ENCODE measurements at regions not wholly inside any gene's neighbourhood (a gene's known extent, or its start where the extent isn't known, plus 50 kb on each side); places are given as distances from the start of the nearest gene placed in this dataset.
"Not testable (repeated sequence)": the region's sequence is repeated elsewhere in the genome, so short reads cannot be mapped to it uniquely, and the experiment has no call there.

- not testable (repeated sequence) for DNase-seq (ENCODE audit: low read depth)
These were observed 50.2 kb upstream of the FCGR2A start for GRCh38 chr1:161454865-161455707.

- DNase-seq (ENCODE audit: low read depth) = not testable (repeated sequence)
These were observed 51.0 kb upstream of the FCGR2A start for GRCh38 chr1:161453950-161454864.

GRCh38 chr1:161451698-161452348, 53.4 kb upstream of the FCGR2A start:
- DNase-seq (ENCODE audit: low read depth) = not testable (repeated sequence)

DNA sequence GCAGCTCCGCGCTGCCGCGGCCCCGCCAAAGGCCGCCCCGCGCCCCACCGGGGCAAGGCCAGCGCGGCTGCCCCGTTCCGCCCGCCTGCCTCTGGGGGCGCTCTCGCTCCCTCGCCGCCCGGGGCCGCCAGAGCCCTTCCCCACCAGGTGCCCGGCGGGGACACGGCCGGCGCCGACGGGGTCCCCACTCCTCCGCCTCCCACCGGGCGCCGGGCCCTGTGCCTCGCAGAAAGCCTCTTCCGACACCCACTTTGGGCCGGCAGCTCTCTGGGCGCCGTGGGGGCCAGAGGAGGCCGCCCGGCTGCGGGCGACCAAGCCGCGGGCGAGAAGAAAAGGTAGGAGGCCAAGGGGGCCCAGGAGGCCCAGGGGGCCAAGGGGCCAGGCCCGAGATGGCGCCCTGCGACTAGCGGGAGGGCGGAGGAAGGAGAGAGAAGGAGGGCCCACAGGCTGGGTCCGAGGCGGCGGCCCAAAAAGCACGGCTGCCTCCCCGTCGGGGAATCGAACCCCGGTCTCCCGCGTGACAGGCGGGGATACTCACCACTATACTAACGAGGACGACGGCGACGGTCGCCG, 57.4 kb upstream of the FCGR2A start:
- DNase-seq (ENCODE audit: low read depth) = not testable (repeated sequence)

DNA sequence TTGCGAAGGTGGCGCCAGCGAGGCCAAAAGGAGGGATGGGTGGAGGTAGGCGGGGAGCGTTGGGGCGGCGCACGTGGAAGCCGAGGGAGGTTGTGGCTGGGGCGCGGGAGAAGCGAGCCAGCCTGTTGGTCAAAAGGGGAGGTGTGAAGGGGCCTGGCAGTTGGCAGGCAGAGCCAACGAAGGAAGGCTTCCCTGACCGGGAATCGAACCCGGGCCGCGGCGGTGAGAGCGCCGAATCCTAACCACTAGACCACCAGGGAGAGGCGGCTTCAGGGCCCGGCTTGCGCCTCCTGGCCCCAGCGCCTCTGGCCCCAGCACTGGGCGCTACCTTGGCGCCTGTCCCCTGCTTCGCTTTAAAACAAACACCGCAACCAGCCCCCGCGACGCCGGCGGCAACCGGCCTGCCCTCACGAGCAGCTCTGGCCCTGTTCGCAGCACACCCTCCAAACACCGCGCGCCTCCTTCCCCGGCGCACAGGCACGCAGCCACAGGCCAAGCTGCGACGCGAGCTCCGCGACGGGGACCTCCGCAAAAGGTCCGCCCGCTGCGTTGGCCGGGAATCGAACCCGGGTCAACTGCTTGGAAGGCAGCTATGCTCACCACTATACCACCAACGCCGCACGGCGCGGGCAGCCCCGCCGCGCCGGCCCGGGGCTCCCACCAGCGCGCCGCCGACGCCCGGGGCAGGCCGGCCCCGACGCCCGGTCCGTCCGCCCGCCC, 58.1 kb upstream of the FCGR2A start:
- DNase-seq (ENCODE audit: low read depth) = not testable (repeated sequence)

DNA sequence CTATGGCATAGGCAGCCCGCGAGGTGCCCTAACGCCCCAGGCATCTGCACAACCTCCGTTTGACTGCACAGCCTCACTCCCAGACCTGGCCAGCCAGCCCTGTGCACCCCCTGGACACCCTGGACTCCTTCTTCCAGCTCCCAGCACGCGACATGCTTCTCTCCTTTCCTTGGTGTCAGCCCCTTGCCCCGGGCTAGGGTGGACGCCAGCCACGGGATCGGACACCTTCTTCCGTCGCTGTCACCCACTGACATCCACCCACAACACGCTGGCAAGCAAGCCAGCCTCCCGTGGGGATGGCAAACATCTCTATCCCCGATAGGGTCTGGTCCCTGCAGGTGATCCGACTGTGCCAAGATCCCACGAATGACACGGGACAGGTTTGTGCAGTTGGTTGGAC, 60.5 kb upstream of the FCGR2A start:
- not testable (repeated sequence) for DNase-seq (ENCODE audit: low read depth)

DNA sequence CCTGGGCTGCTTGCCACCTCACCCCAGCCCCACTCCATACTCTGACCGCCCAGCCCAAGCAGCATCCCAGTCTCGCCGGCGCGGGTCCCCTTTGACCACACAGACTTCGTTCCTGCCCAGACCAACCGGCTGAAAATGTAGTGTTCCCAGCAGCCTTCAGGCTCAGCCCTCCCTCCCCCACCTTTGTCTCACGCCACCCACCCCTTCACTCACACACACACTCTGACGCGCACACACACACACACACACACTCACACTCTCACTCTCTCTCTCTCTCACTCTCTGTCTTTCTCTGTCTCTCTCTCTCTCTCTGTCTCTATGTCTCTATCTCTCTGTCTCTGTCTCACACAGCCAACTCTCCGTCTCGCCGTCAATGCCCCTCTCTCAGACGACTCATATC, 61.0 kb upstream of the FCGR2A start:
- not testable (repeated sequence) for DNase-seq (ENCODE audit: low read depth)

DNA sequence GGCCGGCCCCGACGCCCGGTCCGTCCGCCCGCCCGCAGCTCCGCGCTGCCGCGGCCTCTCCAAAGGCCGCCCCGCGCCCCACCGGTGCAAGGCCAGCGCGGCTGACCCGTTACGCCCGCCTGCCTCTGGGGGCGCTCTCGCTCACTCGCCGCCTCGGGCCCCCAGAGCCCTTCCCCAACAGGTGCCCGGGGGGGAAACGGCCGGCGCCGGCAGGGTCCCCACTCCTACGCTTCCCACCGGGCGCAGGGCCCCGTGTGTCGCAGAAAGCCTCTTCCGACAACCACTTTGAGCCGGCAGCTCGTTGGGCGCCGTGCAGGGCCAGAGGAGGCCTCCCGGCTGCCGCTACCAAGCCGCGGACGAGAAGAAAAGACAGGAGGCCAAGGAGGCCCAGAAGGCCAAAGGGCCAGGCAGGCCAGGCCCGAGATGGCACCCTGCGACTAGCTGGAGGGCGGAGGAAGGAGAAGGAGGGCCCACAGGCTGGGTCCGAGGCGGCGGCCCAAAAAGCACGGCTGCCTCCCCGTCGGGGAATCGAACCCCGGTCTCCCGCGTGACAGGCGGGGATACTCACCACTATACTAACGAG, 64.9 kb upstream of the FCGR2A start:
- DNase-seq (ENCODE audit: low read depth) = no peak

- no peak for DNase-seq (ENCODE audit: low read depth)
These were observed 65.7 kb upstream of the FCGR2A start for GRCh38 chr1:161439280-161440232.

- not testable (repeated sequence) for DNase-seq (ENCODE audit: low read depth)
These were observed 65.5 kb upstream of the CFAP126 start for GRCh38 chr1:161433191-161433590.

GRCh38 chr1:161432091-161432490, 64.4 kb upstream of the CFAP126 start:
- DNase-seq (ENCODE audit: low read depth) = no peak

- peak; percentile 46 for DNase-seq (ENCODE audit: low read depth)
These were observed 60.2 kb upstream of the CFAP126 start for GRCh38 chr1:161427733-161428516.

- not testable (repeated sequence) for DNase-seq (ENCODE audit: low read depth)
These were observed 55.2 kb upstream of the CFAP126 start for GRCh38 chr1:161422914-161423313.

GRCh38 chr1:161421456-161421855, 53.8 kb upstream of the CFAP126 start:
- no peak for DNase-seq (ENCODE audit: low read depth)

DNA sequence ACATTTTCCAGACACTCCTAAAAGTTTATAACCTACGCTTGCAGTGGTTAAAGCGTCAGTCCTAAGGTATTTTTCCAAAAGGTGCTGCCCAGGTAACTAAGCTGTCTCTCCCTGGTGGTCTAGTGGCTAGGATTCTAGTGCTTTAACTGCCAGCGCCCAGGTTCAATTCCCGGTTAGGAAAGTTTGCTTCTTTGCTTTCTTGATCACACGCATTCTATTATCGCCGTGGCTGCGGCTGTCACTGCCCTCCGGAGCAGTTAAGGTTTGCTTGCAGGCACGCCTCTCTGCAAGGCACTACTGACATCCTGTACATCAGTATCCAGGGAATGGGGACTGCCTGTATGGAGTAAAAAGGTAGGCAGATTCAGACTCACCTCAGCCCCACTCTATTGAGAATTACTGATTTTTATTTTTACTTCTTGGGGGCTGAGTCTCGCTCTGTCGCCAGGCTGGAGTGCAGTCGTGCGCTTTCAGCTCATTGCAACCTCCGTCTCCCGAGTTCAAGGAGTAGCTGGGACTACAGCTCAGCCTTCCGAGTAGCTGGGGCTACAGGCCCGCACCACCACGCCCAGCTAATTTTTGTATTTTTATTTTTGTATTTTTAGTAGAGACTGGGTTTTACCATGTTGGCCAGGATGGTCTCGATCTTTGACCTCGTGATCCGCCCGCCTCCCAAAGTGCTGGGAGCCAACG, 53.2 kb upstream of the CFAP126 start:
- no peak for DNase-seq (ENCODE audit: low read depth)

GRCh38 chr1:161417536-161417935, 49.9 kb upstream of the CFAP126 start:
- not testable (repeated sequence) for DNase-seq (ENCODE audit: low read depth)

Measured in stimulated activated CD8-positive, alpha-beta memory T cell treated with anti-CD3 and anti-CD28 coated beads, Interleukin-15, amount 100 ng/mL, for 24 hours (primary cell).